ENCODE measurements at regions not wholly inside any gene's neighbourhood (a gene's known extent, or its start where the extent isn't known, plus 50 kb on each side); places are given as distances from the start of the nearest gene placed in this dataset.

GRCh38 chr7:69250958-69251357, 347.3 kb upstream of the AUTS2 start:
- TF ChIP-seq SP1 (IDR thresholded peaks at IDR 0.05) (peak; percentile 28), HNF4A (conservative IDR thresholded peaks at IDR 0.05) (peak; percentile 56 to 88), EGR1 (IDR thresholded peaks at IDR 0.05; ENCODE audit: low read depth in 2 of 2) (no peak), ATF3 (IDR thresholded peaks at IDR 0.05) (peak; percentile 57), RXRA (IDR thresholded peaks at IDR 0.05) (peak; percentile 12 to 92), NR2F2 (IDR thresholded peaks at IDR 0.05) (no peak), TAF1 (conservative IDR thresholded peaks at IDR 0.05) (no peak), ZBTB33 (IDR thresholded peaks at IDR 0.05) (peak; percentile 72), MAX (IDR thresholded peaks at IDR 0.05) (peak; percentile 58), JUND (IDR thresholded peaks at IDR 0.05) (peak; percentile 38 to 90), FOXA2 (IDR thresholded peaks at IDR 0.05) (no peak), RAD21 (IDR thresholded peaks at IDR 0.05) (peak in 1 of 2 donors; percentile 51), FOXA1 (IDR thresholded peaks at IDR 0.05) (peak; percentile 14), HNF4G (IDR thresholded peaks at IDR 0.05) (no peak), GABPA (IDR thresholded peaks at IDR 0.05 in 1 of 2, conservative IDR thresholded peaks at IDR 0.05 in 1 of 2) (no peak), CTCF (IDR thresholded peaks at IDR 0.05; ENCODE audit: low read depth, low read length, missing input control) (no peak), YY1 (IDR thresholded peaks at IDR 0.05) (peak; percentile 47)
- TF ChIP-seq, protein P1, sequence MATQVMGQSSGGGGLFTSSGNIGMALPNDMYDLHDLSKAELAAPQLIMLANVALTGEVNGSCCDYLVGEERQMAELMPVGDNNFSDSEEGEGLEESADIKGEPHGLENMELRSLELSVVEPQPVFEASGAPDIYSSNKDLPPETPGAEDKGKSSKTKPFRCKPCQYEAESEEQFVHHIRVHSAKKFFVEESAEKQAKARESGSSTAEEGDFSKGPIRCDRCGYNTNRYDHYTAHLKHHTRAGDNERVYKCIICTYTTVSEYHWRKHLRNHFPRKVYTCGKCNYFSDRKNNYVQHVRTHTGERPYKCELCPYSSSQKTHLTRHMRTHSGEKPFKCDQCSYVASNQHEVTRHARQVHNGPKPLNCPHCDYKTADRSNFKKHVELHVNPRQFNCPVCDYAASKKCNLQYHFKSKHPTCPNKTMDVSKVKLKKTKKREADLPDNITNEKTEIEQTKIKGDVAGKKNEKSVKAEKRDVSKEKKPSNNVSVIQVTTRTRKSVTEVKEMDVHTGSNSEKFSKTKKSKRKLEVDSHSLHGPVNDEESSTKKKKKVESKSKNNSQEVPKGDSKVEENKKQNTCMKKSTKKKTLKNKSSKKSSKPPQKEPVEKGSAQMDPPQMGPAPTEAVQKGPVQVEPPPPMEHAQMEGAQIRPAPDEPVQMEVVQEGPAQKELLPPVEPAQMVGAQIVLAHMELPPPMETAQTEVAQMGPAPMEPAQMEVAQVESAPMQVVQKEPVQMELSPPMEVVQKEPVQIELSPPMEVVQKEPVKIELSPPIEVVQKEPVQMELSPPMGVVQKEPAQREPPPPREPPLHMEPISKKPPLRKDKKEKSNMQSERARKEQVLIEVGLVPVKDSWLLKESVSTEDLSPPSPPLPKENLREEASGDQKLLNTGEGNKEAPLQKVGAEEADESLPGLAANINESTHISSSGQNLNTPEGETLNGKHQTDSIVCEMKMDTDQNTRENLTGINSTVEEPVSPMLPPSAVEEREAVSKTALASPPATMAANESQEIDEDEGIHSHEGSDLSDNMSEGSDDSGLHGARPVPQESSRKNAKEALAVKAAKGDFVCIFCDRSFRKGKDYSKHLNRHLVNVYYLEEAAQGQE (IDR thresholded peaks at IDR 0.05) = no peak
- H3K4me1 ChIP-seq (ENCODE audit: control insufficient read depth in 4 of 4, insufficient read depth in 4 of 4, low read length in 3 of 4) = peaks cover 4 to 30% (median 18%) of the 10 kb centered on the region in 4 donors
- DNase-seq (ENCODE audit: low spot score) = no peak
- H3K4me3 ChIP-seq (ENCODE audit: low read depth in 1 of 3, low read length in 3 of 3) = no peak overlapping the region
- H3K9me3 ChIP-seq (ENCODE audit: control insufficient read depth in 4 of 4, low read length in 3 of 4) = no peaks in the 10 kb centered on the region
- H3K9ac ChIP-seq (ENCODE audit: low read depth in 1 of 2, low read length in 2 of 2) = no peak overlapping the region
- H3K36me3 ChIP-seq (ENCODE audit: control insufficient read depth in 4 of 4, insufficient read depth in 3 of 4, low read depth in 1 of 4, low read length in 3 of 4) = no peaks in the 10 kb centered on the region
- 63% methylated on average over 5 of the region's 5 CpGs for WGBS
- no peaks in the 10 kb centered on the region for H3K27me3 ChIP-seq (ENCODE audit: control insufficient read depth in 4 of 4, insufficient read depth in 4 of 4, low read length in 3 of 4)
- H3K27ac ChIP-seq (ENCODE audit: low read depth in 1 of 2, low read length in 2 of 2) = no peak overlapping the region
